HCT116 (cell line): ENCODE measurements at regions not wholly inside any gene's neighbourhood (a gene's known extent, or its start where the extent isn't known, plus 50 kb on each side); places are given as distances from the start of the nearest gene placed in this dataset.
A peak's percentile ranks its signal among the peaks of the same experiment; 100 is the strongest.
"Not testable (repeated sequence)": the region's sequence is repeated elsewhere in the genome, so short reads cannot be mapped to it uniquely, and the experiment has no call there.

ENCODE experiments used
- ATF3 ChIP-seq: IDR thresholded peaks from 2 replicates; pipeline ENCODE4 v1.6.1; 2012
- CBX3 ChIP-seq: IDR thresholded peaks from 2 replicates; pipeline ENCODE4 v1.6.1; 2012; ENCODE audit warnings: low read depth
- CEBPB ChIP-seq: IDR thresholded peaks from 2 replicates; pipeline ENCODE4 v1.6.1; 2012; ENCODE audit warnings: low read depth
- CTCF ChIP-seq, 3 experiments: fragments of 200-600 bp in 1 of 3; sonication (generic) in 1 of 3; IDR thresholded peaks in 2 of 3; conservative IDR thresholded peaks in 1 of 3; 2 replicates each; pipeline ENCODE4 v1.5.1; 2012 to 2017; ENCODE audit warnings: low read depth in 2 of 3, low read length in 2 of 3, antibody characterized with exemption in 1 of 3, borderline replicate concordance in 1 of 3, control low read depth in 1 of 3, mild to moderate bottlenecking in 1 of 3, mixed read lengths in 1 of 3, mixed run types in 1 of 3, moderate library complexity in 1 of 3; ENCODE audit not compliant: insufficient read depth in 1 of 3
- EGR1 ChIP-seq: IDR thresholded peaks from 2 replicates; pipeline ENCODE4 v1.6.1; 2012; ENCODE audit warnings: low read depth
- EZH2 ChIP-seq: fragments of 200-600 bp; sonication (generic); IDR thresholded peaks from 2 replicates; pipeline ENCODE4 v1.6.1; 2017; ENCODE audit warnings: antibody characterized with exemption, mixed run types
- EZH2phosphoT487 ChIP-seq: fragments of 200-600 bp; IDR thresholded peaks from 2 replicates; pipeline ENCODE4 v1.6.1; 2018; ENCODE audit warnings: antibody characterized with exemption, borderline replicate concordance
- JUND ChIP-seq: IDR thresholded peaks from 2 replicates; pipeline ENCODE4 v1.6.1; 2012
- MAX ChIP-seq: IDR thresholded peaks from 2 replicates; pipeline ENCODE4 v1.6.1; 2012
- POLR2A ChIP-seq: IDR thresholded peaks from 2 replicates; pipeline ENCODE4 v1.7.0; 2011; ENCODE audit warnings: borderline replicate concordance; ENCODE audit not compliant: insufficient read depth, insufficient read length; ENCODE audit errors: extremely low read depth
- POLR2AphosphoS5 ChIP-seq: IDR thresholded peaks from 2 replicates; pipeline ENCODE4 v1.6.1; 2011; ENCODE audit warnings: mild to moderate bottlenecking, low read depth, low read length, moderate library complexity
- RAD21 ChIP-seq: IDR thresholded peaks from 2 replicates; pipeline ENCODE4 v1.6.1; 2012; ENCODE audit warnings: low read depth, mild to moderate bottlenecking
- SRF ChIP-seq: IDR thresholded peaks from 2 replicates; pipeline ENCODE4 v1.6.1; 2012; ENCODE audit warnings: low read depth

- TF ChIP-seq EZH2; CTCF (IDR thresholded peaks at IDR 0.05 in 2 of 3, conservative IDR thresholded peaks at IDR 0.05 in 1 of 3; ENCODE audit: borderline replicate concordance in 1 of 3, insufficient read depth in 1 of 3, low read depth in 2 of 3, low read length in 2 of 3); POLR2A; RAD21; POLR2AphosphoS5; CEBPB; ATF3; MAX; SRF; EZH2phosphoT487; JUND; CBX3: not testable (repeated sequence)
- TF ChIP-seq EGR1 = peak; percentile 79
Observed at GRCh38 chr9:40992472-40992821, 136.0 kb downstream of the FOXD4L6 start.
